BE2C (cell line): ENCODE measurements at regions not wholly inside any gene's neighbourhood (a gene's known extent, or its start where the extent isn't known, plus 50 kb on each side); places are given as distances from the start of the nearest gene placed in this dataset.

ENCODE experiments used
- DNase-seq: peaks from one replicate; pipeline ENCODE4 v3.0.0-alpha.2; 2020
- H3K27me3 ChIP-seq: fragments of 250-450 bp; sonication (Bioruptor Pico); 2 replicates; pipeline ENCODE4 v1.5.1; 2020; ENCODE audit warnings: mild to moderate bottlenecking
- H3K36me3 ChIP-seq: fragments of 250-450 bp; sonication (Bioruptor Pico); 2 replicates; pipeline ENCODE4 v1.5.1; 2020; ENCODE audit warnings: mild to moderate bottlenecking
- H3K4me1 ChIP-seq: fragments of 250-450 bp; sonication (Bioruptor Pico); 2 replicates; pipeline ENCODE4 v1.5.1; 2020
- H3K4me3 ChIP-seq: 2 replicates; pipeline ENCODE4 v1.5.1; 2011; ENCODE audit warnings: low read depth, low read length
- H3K9me3 ChIP-seq: fragments of 250-450 bp; sonication (Bioruptor Pico); 2 replicates; pipeline ENCODE4 v1.5.1; 2020
- CTCF ChIP-seq: IDR thresholded peaks from 2 replicates; pipeline ENCODE4 v1.5.1; 2012; ENCODE audit warnings: mild to moderate bottlenecking, low read depth, low read length

DNA sequence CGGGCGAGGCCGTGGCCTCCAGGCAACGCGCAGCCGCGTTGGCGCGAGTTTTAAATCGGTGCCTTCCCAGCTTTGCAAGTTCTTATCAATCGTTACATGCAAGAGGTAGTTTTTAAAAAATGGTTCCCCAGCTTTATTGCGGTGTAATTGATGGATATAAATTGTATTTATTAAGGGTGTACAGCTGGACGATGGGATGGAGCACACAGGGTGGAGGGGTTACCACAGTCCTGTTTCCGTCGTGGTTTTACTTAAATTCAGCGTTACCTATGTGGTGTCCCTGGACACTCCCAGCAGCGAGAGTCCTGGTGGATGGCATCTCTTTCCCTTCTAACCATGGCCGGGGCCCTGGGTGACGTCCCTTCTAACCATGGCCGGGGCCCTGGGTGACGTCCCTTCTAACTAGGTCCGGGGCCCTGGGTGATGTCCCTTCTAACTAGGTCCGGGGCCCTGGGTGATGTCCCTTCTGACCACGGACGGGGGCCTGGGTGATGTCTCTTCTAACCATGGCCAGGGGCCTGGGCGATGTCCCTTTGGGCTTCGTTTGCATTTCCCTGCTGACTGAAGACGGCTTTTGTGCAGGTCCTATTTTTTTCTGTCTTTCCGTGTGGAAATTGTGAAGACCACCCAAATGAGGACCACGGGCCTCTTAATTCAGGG lies 97.9 kb downstream of the TNFAIP2 start:
- DNase-seq: no peak

GRCh38 chr14:103221781-103222358 lies 98.6 kb downstream of the TNFAIP2 start:
- Histone ChIP-seq H3K36me3 (no peaks in the 10 kb centered on the region), H3K4me1 (no peaks in the 10 kb centered on the region), H3K4me3 (no peak overlapping the region), H3K27me3 (0 out of 2 replicates have a peak, but pooled peaks cover 2% of the 10 kb centered on the region), H3K9me3 (no peaks in the 10 kb centered on the region)
- TF ChIP-seq CTCF: no peak
- no peak for DNase-seq

More for the DNA sequence above, 97.9 kb downstream of the TNFAIP2 start:
- TF ChIP-seq CTCF: no peak
- Histone ChIP-seq H3K4me1 (no peaks in the 10 kb centered on the region), H3K9me3 (no peaks in the 10 kb centered on the region), H3K27me3 (0 out of 2 replicates have a peak, but pooled peaks cover 2% of the 10 kb centered on the region), H3K4me3 (no peak overlapping the region), H3K36me3 (no peaks in the 10 kb centered on the region)

DNA sequence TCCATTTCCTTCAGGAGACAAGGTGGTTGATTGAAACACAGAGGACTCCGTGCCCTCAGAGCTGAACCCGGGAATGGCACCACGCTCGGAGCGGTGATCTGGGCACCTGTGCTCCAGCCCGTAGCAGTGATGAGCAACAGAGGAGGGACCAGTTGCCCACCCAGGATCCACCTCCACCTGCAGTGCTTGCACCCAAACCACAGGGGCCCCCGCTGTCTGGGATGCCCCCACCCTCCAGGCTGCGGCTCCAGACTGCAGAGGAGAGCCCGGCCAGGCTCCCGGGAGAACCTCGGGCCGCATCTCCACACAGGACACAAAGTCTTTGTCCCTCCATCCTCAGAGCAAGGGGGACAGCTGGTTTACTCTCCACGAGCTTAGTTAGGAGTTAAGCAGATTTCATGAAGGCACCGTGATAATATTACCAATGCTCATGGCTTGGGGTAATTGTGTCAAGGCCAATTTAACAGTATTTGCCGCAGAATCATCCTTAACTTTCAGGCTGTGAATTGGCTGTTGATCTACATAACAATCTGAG lies 100.6 kb downstream of the TNFAIP2 start:
- no peak overlapping the region for H3K4me3 ChIP-seq
- no peaks in the 10 kb centered on the region for H3K9me3 ChIP-seq
- H3K27me3 ChIP-seq: 0 out of 2 replicates have a peak, but pooled peaks cover 2% of the 10 kb centered on the region
- no peak for DNase-seq
- no peak for TF ChIP-seq CTCF
- H3K4me1 ChIP-seq: no peaks in the 10 kb centered on the region
- H3K36me3 ChIP-seq: no peaks in the 10 kb centered on the region

- H3K9me3 ChIP-seq: no peaks in the 10 kb centered on the region
- 0 out of 2 replicates have a peak, but pooled peaks cover 2% of the 10 kb centered on the region for H3K27me3 ChIP-seq
- DNase-seq: no peak
- H3K4me1 ChIP-seq: no peaks in the 10 kb centered on the region
- H3K36me3 ChIP-seq: no peaks in the 10 kb centered on the region
- H3K4me3 ChIP-seq: no peak overlapping the region
- TF ChIP-seq CTCF: no peak
These were observed 101.8 kb downstream of the TNFAIP2 start for GRCh38 chr14:103225062-103225461.

DNA sequence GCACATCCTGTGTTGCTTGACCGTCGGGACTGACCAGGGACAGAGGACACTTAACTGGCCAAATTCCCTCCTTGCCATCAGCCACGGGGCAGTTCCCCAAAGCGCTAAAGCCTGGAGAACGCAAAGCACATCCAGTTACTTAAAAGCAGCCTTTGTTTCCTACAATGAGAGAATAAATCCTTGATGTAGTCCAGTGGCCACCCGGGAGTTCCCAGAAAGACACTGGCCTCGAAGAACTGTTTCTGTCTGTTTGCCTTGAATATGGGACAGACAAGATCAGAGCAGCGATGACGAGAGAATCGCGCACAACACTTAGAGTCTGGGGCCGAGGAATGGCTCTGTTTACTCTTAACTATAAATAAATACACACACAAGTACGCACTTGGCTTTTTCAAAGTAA lies 102.2 kb downstream of the TNFAIP2 start:
- TF ChIP-seq CTCF: no peak
- Histone ChIP-seq H3K4me3 (no peak overlapping the region), H3K36me3 (no peaks in the 10 kb centered on the region), H3K9me3 (no peaks in the 10 kb centered on the region), H3K4me1 (no peaks in the 10 kb centered on the region), H3K27me3 (0 out of 2 replicates have a peak, but pooled peaks cover 2% of the 10 kb centered on the region)
- DNase-seq: no peak
